ENCODE measurements at regions not wholly inside any gene's neighbourhood (a gene's known extent, or its start where the extent isn't known, plus 50 kb on each side); places are given as distances from the start of the nearest gene placed in this dataset.

DNA sequence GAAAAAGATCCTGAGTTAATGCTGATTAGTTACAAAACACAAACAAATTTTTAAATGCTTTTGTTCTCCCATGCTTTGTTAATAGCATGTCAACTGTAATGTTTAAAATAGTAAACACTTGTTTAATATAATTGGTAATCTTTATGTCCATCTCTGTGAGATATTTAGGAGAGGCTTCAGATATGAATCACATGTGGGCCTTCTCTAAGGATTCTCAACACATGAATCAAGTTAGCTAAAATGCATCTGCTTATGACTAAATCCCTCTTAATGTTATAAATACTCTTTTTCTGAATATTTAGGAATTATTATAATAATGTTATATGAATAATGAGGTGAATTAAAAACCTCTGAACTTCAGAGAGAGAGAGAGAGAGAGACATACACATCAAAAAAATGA, 345.9 kb upstream of the MANEA start:
- DNase-seq (no peak), ATAC-seq (no peak)
- intact Hi-C loops (cut with DNase I), result no loop called here

DNA sequence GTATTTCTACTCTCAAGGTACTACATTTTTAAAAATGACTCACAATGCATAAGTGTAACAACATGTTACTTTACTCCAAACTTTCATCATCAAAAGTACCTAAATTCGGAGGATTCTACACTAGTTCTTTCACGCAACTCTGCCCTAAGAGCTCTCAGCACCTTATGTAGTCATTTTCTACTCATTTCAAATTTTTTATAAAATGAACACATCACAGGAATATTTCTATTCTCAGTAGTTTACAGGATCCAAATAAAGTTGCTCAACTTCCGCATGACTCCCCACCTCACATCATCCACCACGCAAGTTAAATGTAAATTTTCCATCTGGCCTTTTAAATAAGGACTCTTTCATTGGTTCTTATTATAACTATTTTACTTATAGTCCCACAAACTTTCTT, 344.9 kb upstream of the MANEA start:
- DNase-seq (no peak), ATAC-seq (no peak)
- intact Hi-C loops (cut with DNase I), result no loop called here

DNA sequence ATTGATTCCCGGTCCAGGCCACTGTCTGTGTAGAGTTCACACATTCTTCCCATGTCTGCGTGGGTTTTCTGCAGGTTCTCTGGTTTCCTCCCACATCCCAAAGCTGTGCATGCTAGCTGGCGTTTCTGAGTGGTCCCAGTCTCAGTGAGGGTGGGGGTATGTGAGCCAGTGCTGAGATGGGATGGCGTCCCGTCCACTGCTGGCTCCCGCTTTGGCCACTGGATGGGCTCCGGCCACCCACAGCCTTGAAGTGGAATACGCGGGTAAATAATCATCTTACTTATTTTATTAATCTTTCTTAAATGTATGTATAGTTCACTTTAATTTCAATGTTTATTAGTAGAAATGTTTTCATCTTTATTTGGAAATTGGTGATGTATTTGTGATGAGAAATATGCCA, 343.5 kb upstream of the MANEA start:
- ATAC-seq (no peak), DNase-seq (no peak)
- intact Hi-C loops (cut with DNase I), result no loop called here

DNA sequence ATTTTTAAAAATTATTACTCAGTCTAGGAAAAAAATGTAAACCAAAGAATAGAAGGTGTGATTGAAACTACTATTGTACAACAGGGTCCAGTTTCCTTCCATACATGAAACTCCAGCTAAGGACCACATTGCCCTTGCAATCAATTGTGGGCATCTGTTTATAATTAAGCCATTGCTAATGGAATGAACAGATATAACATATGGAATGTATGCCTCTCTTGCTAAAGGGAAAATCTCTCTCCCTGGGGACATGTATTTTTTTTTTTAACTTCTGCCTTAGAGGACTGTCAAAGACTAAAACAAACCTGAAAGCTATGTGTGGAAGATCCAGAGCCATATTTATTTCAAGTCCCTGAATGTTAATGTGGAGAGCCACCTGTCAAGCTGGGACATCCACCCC, 336.8 kb upstream of the MANEA start:
- DNase-seq (no peak), ATAC-seq (no peak)
- intact Hi-C loops (cut with DNase I), result no loop called here

DNA sequence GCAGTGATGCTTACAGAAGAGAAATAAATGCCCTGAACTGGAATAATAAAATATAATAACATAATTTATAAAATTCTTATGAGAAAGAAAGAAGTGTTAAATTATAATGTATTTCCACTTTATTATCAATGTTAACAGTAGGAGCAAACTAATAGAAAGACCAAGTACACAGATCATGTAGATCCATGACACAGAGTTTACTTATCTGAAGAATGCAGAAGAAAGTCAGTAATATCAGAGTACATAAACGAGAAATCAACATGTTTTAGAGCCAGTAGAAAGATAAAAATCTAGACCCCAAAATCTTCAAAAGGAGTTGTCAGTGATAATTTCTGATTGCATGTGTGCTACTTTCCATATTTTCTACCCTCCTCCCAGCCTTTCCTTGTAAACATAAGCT, 334.8 kb upstream of the MANEA start:
- no peak for ATAC-seq
- intact Hi-C loops (cut with DNase I), result no loop called here
- no peak for DNase-seq

DNA sequence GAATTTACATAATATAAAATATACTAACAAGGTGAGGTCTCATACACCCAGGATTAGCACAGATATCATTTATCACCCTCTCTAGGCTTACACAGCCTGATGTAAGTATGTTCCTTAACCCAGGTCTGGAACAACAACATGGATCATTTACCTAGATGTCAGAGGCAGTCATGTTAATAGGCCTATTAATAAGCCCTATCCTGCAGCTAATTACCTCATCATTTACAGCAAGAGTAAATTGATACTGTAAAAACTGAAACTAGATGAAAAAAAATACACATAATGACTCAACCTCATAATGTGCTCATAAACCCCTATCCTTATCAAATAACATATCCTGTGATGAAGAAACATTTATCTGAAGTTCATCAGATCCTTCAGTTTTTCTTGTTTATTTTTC, 334.3 kb upstream of the MANEA start:
- no peak for ATAC-seq
- intact Hi-C loops (cut with DNase I), result no loop called here
- DNase-seq, result no peak

DNA sequence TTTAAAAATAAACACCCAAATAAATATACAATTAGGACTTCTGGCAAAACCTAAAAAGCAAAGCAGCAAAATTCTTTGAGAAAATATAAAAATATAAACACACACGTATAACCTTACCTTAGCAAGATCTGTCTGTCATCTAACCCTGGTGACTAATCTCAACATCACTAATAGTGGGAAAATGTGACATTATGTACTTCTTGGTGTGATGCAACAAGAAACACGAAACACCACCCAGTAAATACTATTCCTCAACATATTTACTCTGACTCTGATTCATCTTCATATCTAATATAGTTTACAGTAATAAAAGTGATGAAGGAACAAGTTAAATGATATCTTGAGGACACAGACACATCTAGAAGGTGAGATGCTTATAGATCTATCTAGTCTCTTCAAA, 332.6 kb upstream of the MANEA start:
- intact Hi-C loops (cut with DNase I), result no loop called here
- ATAC-seq (no peak), DNase-seq (no peak)

DNA sequence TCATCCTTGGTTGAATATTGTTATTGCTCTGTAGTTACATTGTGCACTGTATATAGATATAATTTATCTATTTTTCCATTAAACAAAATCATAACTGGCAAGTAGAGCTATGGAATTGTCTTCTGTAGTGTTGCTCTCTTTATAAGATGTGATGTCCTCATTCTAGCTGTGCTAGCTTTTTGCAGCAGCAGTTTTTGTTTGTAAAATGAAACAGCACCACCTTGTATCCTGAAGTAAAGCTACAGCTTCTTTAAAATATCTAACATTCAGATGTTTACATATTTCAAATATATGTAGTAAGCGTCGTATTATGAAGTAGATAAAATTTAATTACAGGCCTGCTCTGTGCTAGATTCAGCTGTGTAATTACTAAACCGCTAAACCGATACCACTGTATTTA, 328.8 kb upstream of the MANEA start:
- ATAC-seq, result no peak
- DNase-seq, result no peak
- intact Hi-C loops (cut with DNase I), result no loop called here

DNA sequence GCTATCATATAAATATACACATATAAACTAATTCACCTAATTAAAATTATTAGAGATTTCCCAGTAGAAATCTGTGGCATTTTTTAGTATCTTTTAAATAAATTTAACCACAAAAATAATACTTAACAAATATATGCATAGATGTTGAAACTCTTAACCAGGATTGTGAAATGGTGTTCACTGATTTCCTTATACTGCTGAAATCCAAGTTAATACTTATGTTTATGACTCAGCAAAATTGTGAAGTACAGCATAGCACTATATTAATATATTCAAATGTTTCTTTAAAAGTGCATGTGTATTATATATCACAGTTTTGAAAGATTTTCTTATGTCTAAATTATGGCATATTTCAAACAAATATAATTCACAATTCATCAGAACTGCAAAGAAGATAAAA, 328.2 kb upstream of the MANEA start:
- intact Hi-C loops (cut with DNase I), result no loop called here
- ATAC-seq (no peak), DNase-seq (no peak)

DNA sequence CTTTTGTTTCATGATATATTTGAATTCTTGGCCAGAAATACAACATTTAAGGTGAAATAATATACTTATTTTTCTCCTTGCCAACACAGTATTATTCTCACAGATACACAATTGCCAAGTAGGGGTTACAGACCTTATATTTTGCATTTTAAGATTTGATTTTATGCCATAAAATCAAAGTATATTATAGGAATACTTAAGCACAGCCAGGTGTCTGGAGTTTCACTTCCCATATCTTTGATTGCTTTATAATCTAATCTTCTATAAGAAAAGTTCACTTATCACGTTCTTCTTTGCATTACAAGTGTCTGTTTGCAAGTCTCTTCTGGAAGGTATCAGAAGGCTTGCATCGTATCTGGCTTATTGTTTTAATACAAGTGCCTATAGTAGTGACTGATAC, 327.7 kb upstream of the MANEA start:
- no peak for ATAC-seq

DNA sequence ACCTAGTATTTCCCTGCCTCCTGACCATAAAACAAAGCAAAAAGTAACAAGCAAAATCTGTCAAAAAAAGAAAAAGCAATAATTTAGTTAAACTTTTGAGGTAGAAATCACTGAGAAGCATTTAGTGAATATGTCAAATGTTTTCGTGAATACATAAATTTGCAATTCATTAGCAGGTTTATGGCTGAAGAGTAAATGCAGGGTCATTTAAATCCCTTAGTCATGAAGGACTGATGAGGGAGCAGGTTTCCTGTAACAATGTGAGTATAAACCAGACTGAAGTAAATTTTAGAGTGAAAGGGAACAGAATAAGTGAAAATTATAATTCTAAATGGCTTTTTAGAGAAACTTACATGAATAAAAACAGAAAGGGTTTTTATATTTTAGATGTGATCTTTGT, 313.5 kb upstream of the MANEA start:
- DNase-seq (no peak), ATAC-seq (no peak)
- intact Hi-C loops (cut with DNase I), result no loop called here

More for the DNA sequence above, 327.7 kb upstream of the MANEA start:
- DNase-seq, result no peak
- intact Hi-C loops (cut with DNase I), result no loop called here

DNA sequence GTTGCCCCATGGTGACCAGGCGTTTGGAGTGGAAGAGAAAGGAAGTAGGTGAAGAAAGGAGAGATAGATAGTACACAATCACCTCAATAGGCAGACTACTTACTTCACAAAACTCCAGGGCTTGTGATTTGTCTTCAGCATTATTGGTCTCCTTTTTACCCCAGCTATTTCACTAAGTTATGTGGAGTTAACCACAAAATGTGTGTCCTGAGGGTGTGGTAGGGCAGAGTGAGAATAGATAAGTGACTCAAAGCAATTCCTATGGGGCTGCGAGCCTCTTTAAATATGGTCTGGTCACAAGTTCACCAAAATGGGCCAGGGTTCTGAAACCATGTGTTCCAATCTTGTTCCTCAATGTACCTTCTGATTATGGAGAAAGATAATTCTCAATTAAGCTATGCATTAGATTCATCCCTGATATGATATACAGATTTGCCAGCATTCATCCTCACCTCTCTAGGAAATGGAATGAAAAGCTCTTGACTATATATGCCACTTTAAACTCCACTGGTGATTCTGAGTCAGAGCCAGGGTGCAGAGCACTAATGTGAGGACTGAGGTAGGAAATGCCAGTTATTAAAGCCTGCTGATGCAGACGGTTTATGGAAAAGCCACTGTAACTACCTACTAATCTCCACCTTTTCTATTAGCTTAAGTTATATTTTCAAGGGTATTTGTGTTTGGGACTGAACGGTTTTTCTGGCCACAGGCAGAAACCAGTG, 310.6 kb upstream of the MANEA start:
- intact Hi-C loops (cut with DNase I), result no loop called here
- no peak for ATAC-seq
- no peak for DNase-seq

DNA sequence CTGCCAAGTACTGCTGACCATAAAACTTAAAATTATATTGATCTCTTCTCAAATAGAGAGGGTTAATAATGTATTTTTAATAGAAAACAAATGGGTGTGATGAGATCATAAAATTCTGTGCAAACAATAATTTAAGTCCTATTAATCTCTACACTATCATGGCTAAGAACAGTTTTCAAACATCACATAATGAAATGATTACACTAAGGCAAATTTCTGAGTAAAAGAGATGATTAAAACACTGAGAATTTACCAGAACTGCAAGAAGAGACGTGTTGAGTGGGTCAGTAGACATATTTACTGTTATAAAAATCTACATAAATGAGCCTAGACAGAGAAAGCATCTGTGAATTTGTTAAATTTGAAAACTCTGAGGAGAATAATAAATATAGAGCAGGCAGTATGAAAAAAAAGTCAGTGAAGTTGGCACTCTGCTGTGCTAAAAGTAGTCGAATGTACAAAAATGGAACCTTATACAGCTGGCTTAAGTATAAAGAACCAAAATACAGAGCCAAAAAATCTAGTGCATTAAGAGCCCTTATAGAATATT, 302.6 kb upstream of the MANEA start:
- intact Hi-C loops (cut with DNase I), result no loop called here
- DNase-seq (no peak), ATAC-seq (no peak)

DNA sequence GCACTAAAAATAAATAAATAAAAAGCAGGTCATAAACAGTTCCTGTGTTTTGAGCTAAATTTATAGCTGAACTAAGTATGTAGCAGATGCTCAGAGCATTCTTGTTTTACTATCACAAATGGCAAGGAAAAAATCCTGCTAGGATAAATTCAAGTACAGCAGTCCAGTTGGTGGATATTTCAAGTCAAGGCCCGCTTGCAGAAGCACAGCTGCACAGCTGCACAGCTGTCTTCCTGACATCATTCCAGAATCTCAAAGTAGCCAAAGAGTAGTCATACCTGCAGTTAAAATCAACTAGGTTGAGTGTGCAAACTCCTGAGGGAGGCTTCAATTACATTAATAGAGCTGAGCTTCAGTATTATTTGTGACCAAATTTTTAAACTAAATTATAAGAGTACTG, 297.7 kb upstream of the MANEA start:
- intact Hi-C loops (cut with DNase I), result no loop called here
- DNase-seq (no peak), ATAC-seq (no peak)

DNA sequence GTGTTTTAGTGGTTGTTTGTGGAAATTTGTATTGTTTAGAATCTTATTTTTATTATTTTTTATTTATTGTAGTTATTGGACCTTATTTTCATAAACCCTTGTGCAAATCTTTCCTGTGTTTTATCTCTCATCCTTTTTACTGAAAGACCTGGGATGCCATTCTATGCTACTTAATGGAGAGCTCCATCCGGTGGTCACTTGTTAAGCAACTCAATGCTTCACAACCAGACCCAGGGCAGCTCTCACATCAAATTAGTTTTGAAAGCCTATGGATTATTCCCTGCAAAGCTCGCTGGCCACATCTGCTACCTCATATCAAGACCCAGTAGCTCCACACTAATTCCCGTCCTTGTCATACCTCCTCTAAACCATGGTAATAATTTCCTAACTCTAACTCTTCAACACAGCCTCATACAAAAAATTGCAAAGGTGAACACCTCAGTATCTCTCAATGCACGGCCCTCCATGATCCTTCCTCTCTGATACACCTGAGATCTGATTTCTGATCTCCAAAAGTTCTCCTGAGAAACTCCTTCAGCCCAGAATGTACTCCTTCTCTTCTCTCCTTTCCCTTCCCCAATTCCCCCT, 296.6 kb upstream of the MANEA start:
- intact Hi-C loops (cut with DNase I), result no loop called here
- no peak for ATAC-seq
- DNase-seq, result no peak

DNA sequence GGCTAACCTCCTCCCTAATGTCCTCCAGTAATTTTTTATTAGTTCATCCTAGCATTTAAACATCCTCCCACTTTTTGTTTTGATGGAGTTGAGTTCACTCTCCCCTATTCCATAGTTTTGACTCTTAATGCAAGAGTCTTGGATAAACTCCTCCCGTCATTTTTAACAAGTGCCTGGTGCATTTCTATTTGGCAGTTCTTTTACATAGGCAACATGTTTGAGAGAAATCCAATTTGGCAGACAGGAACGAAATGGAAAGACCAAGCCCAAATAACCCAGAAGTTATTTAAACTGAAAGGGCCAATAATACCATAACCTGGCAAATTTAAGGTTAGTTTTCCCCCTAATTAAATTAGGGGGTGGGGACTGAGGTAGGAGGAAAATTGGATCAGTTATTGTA, 291.5 kb upstream of the MANEA start:
- DNase-seq (no peak), ATAC-seq (no peak)
- intact Hi-C loops (cut with DNase I), result no loop called here

DNA sequence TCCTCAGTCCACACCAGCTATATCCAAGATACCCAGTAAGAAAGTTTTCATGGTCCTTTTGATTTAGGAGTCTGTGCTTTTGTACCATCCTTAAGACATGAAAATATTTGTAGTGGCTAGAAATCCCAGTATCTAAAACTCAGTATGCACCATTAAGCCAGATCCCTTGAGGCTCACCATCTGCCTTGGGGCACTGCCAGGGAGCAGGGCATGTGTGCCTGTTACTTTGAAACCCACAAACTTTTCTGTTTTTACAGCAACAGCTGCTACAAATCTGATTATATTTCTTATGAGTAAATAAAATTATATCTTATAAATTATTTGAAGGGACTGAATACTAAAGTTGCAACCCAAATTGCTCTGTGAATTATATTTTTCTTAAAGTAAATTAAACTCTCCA, 290.5 kb upstream of the MANEA start:
- ATAC-seq (no peak), DNase-seq (no peak)
- intact Hi-C loops (cut with DNase I), result no loop called here

DNA sequence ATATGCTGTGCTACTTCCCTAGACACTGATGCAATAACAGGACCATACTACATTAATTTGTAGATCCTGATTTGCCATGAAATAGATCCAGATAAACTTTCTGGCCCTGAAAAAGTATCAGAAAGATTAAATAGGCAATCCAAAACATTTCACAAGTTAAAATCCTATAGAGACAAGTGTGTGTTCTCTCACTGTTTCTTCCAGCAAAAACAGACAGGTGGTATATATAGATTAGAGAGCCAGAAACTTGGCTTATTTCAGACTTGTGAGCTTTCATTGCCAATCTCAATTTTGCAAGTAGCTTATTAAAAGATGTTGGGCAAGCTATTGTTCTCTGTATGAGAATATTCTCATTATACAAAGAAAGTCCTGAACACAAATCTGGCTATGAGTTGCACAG, 289.1 kb upstream of the MANEA start:
- DNase-seq (no peak), ATAC-seq (no peak)
- intact Hi-C loops (cut with DNase I), result no loop called here

DNA sequence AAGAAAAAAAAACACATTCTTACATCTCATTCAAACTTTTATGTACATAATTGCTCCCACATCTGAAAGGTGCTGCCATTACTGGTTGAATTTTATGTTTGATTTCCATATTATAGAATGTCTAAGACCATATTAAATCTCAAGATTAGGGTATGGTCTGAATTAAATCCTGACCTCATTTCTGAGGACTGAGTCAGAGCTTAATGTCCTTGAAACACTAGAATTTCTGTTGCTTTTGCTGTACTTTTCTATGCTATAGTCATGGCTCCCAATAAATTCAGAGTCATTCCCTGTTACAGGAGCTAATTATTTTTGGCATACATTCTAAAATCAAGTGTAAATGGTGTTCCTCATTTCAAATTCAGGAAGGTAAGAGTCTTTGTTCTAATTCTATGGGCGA, 285.3 kb upstream of the MANEA start:
- ATAC-seq (no peak), DNase-seq (no peak)
- intact Hi-C loops (cut with DNase I), result no loop called here

DNA sequence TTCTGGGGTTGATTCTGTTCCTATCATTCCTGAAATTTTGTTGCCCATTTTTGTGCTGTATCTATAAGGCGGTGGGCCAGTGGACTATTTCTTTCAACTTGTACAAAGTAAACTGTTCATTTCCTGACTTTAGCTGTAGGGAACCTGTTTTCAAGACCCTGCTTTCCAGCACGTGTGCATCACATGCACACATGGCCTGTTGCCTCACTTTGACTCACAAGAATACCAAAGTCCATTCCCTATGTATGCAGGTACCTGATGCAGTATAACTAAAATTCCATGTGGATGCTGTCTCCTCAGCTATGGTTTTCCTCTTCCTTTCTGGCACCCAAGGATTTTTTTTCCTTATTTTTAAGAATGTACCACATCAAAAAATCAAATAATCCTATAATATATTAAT, 284.1 kb upstream of the MANEA start:
- DNase-seq (no peak), ATAC-seq (no peak)
- intact Hi-C loops (cut with DNase I), result no loop called here

DNA sequence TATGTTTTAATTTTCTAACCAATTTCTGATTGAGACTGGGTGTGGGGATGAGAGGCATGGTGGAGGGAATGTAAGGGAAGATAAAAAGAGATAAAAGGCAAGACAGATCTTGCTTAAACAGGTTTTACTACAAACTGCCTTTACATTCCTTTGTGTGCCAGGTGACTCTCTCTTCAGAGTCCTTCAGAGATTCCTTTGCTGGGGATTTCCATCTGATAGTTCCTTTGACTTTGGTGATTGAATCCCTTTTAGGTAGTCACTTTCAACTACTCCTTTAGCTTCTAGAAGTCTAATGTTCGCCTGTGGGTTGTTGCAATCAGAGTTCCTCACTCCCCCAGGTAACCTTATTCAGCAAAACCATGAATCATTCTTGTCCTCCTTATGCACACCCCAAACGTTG, 283.3 kb upstream of the MANEA start:
- intact Hi-C loops (cut with DNase I), result no loop called here
- no peak for DNase-seq
- no peak for ATAC-seq
